ENCODE measurements at regions not wholly inside any gene's neighbourhood (a gene's known extent, or its start where the extent isn't known, plus 50 kb on each side); places are given as distances from the start of the nearest gene placed in this dataset.
"Not testable (repeated sequence)": the region's sequence is repeated elsewhere in the genome, so short reads cannot be mapped to it uniquely, and the experiment has no call there.

DNA sequence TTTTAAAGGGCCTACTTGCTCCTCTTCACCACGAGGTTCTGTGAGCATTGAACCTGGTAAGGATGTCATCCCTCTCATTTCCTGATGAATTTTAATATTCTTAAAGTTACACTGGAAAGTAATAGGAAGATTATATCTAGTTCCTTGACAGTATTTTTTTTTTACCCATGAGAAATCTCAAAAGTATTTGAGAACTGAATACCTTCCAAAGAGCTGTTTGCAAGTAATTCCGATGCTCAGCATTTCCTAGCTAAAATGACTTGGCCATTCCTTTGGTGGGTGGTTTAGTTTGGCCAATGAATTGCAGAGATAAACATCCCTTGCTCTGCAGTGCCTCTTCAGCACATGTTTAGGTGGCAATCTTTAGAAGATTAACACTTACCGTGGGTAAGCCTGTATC, 110.2 kb upstream of the WDR1 start:
- no peaks in the 10 kb centered on the region for H3K36me3 ChIP-seq (ENCODE audit: control insufficient read depth, insufficient read depth, low read length)
- H3K27me3 ChIP-seq (ENCODE audit: control insufficient read depth, insufficient read depth, low read length), result no peaks in the 10 kb centered on the region
- no peak for FAIRE-seq
- H3K4me3 ChIP-seq (ENCODE audit: low read depth, low read length), result no peak overlapping the region
- no peak for DNase-seq (ENCODE audit: low read depth)
- TF ChIP-seq, protein P1, sequence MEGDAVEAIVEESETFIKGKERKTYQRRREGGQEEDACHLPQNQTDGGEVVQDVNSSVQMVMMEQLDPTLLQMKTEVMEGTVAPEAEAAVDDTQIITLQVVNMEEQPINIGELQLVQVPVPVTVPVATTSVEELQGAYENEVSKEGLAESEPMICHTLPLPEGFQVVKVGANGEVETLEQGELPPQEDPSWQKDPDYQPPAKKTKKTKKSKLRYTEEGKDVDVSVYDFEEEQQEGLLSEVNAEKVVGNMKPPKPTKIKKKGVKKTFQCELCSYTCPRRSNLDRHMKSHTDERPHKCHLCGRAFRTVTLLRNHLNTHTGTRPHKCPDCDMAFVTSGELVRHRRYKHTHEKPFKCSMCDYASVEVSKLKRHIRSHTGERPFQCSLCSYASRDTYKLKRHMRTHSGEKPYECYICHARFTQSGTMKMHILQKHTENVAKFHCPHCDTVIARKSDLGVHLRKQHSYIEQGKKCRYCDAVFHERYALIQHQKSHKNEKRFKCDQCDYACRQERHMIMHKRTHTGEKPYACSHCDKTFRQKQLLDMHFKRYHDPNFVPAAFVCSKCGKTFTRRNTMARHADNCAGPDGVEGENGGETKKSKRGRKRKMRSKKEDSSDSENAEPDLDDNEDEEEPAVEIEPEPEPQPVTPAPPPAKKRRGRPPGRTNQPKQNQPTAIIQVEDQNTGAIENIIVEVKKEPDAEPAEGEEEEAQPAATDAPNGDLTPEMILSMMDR (IDR thresholded peaks at IDR 0.05; ENCODE audit: insufficient read depth, low read length, severe bottlenecking), result no peak

DNA sequence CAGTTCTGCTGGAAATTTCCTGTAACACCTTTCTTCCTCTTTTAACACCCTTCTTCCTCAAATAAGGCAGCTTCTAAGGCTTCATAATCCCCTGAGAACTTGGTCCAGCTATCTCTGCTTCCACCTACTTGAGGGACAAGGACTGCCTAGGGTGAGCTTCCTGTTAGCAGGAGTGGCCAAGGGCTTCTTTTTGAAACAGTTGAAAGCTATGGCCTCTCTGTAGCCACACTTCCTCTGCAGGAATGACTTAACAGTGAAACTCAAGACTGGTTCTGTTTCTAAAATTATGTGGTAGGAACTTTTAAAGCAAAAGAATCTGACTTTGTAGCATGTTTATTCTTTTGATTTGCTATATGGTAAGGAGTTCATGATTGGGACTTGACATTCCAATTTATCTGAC, 108.5 kb upstream of the WDR1 start:
- Histone ChIP-seq H3K27me3 (ENCODE audit: control insufficient read depth, insufficient read depth, low read length) (no peaks in the 10 kb centered on the region), H3K4me3 (ENCODE audit: low read depth, low read length) (no peak overlapping the region), H3K36me3 (ENCODE audit: control insufficient read depth, insufficient read depth, low read length) (no peaks in the 10 kb centered on the region)
- DNase-seq (ENCODE audit: low read depth) (no peak), FAIRE-seq (no peak)
- TF ChIP-seq, protein P1 (IDR thresholded peaks at IDR 0.05; ENCODE audit: insufficient read depth, low read length, severe bottlenecking), result no peak

GRCh38 chr4:10223782-10224181, 107.2 kb upstream of the WDR1 start:
- H3K36me3 ChIP-seq (ENCODE audit: control insufficient read depth, insufficient read depth, low read length), result no peaks in the 10 kb centered on the region
- FAIRE-seq (no peak), DNase-seq (ENCODE audit: low read depth) (no peak)
- no peaks in the 10 kb centered on the region for H3K27me3 ChIP-seq (ENCODE audit: control insufficient read depth, insufficient read depth, low read length)
- no peak overlapping the region for H3K4me3 ChIP-seq (ENCODE audit: low read depth, low read length)
- TF ChIP-seq, protein P1 (IDR thresholded peaks at IDR 0.05; ENCODE audit: insufficient read depth, low read length, severe bottlenecking), result no peak

DNA sequence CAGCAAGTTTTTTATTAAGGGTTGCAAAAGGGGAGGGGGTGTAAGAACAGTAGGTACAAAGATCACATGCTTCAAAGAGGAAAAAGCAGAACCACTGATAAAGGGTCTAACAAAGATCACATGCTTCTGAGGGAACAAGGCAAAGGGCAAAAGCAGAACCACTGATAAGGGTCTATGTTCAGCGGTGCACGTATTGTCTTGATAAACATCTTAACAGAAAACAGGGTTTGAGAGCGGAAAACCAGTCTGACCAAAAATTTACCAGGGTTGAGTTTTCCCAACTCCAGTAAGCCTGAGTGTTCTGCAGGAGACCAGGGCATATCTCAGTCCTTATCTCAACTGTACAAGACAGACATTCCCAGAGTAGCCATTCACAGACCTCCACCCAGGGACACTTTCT, 96.9 kb upstream of the WDR1 start:
- H3K27me3 ChIP-seq (ENCODE audit: control insufficient read depth, insufficient read depth, low read length); H3K36me3 ChIP-seq (ENCODE audit: control insufficient read depth, insufficient read depth, low read length); FAIRE-seq; DNase-seq (ENCODE audit: low read depth); H3K4me3 ChIP-seq (ENCODE audit: low read depth, low read length): not testable (repeated sequence)

DNA sequence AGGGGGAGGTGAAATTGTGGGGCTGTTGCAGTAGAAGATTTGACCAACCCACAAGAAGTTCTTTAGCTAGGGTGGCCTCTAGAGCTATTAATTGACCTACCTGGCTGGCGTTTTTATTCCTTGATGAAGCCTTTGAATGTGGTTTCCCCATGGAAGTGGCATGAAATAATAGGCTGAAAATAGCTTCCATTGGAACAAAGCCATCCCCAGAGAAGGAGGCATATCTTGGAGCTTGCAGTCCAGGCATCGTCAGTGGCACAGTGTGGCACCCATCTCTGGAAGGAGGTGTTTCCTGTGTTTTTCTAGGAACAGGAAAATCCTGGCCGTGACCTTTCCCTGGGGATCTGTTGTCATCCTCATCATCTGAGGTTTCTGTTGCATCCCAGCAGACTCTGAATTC, 96.3 kb upstream of the WDR1 start:
- FAIRE-seq (no peak), DNase-seq (ENCODE audit: low read depth) (no peak)
- Histone ChIP-seq H3K27me3 (ENCODE audit: control insufficient read depth, insufficient read depth, low read length) (peaks cover 5% of the 10 kb centered on the region), H3K36me3 (ENCODE audit: control insufficient read depth, insufficient read depth, low read length) (no peaks in the 10 kb centered on the region), H3K4me3 (ENCODE audit: low read depth, low read length) (no peak overlapping the region)
- TF ChIP-seq, protein P1 (IDR thresholded peaks at IDR 0.05; ENCODE audit: insufficient read depth, low read length, severe bottlenecking), result no peak

DNA sequence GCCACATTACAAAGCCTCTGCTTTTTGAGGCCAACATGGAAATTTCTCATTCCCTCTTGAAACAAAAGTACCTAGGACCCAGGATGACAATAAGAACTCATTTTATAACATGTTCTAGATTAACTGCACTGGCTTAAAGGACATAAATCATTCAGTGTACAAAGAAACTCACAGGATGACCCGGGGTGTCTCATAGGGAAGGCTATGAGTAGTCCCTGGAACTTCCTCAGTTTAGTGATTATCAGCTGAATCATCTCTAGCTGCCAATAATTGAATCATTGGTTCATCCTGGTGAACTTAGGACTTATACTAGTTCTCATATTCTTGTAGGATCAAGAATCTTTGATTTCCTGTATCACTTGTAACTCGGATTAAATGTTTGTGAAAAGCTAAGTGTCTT, 95.8 kb upstream of the WDR1 start:
- Histone ChIP-seq H3K36me3 (ENCODE audit: control insufficient read depth, insufficient read depth, low read length) (no peaks in the 10 kb centered on the region), H3K27me3 (ENCODE audit: control insufficient read depth, insufficient read depth, low read length) (peaks cover 8% of the 10 kb centered on the region), H3K4me3 (ENCODE audit: low read depth, low read length) (no peak overlapping the region)
- TF ChIP-seq, protein P1 (IDR thresholded peaks at IDR 0.05; ENCODE audit: insufficient read depth, low read length, severe bottlenecking), result no peak
- FAIRE-seq (no peak), DNase-seq (ENCODE audit: low read depth) (peak; percentile 63)
